ENCODE measurements at regions not wholly inside any gene's neighbourhood (a gene's known extent, or its start where the extent isn't known, plus 50 kb on each side); places are given as distances from the start of the nearest gene placed in this dataset.

DNA sequence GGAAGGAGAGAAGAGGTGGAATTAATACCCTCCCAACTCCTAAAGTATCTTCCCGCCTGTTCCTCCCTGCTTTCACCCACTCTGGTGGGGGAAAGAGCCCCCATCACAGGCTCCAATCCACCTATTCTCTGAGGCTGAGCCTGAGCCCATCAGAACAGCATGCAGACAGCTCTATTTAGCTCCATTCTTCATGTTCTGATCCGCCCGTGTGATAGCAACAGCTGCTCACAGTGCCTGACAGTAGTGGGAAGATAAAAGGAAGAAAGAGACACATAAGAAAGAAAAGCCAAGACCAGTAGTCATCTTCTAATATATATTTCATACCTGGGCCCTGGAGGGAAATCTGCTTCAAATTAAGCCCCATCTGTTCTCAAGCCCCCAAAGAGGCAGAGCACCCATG, 80.3 kb upstream of the AKIP1 start:
- Mint-ChIP-seq H3K4me1 (ENCODE audit: unreplicated experiment) (peaks cover 43% of the 10 kb centered on the region), H3K27me3 (ENCODE audit: unreplicated experiment) (no peaks in the 10 kb centered on the region), H3K36me3 (ENCODE audit: unreplicated experiment) (peaks cover 7% of the 10 kb centered on the region), H3K9me3 (ENCODE audit: unreplicated experiment) (no peaks in the 10 kb centered on the region), H3K27ac (ENCODE audit: unreplicated experiment) (no peak overlapping the region), H3K4me3 (ENCODE audit: unreplicated experiment) (no peak overlapping the region)
- peak; percentile 1 for DNase-seq (ENCODE audit: extremely low spot score, unreplicated experiment)
- TF ChIP-seq, protein P1, sequence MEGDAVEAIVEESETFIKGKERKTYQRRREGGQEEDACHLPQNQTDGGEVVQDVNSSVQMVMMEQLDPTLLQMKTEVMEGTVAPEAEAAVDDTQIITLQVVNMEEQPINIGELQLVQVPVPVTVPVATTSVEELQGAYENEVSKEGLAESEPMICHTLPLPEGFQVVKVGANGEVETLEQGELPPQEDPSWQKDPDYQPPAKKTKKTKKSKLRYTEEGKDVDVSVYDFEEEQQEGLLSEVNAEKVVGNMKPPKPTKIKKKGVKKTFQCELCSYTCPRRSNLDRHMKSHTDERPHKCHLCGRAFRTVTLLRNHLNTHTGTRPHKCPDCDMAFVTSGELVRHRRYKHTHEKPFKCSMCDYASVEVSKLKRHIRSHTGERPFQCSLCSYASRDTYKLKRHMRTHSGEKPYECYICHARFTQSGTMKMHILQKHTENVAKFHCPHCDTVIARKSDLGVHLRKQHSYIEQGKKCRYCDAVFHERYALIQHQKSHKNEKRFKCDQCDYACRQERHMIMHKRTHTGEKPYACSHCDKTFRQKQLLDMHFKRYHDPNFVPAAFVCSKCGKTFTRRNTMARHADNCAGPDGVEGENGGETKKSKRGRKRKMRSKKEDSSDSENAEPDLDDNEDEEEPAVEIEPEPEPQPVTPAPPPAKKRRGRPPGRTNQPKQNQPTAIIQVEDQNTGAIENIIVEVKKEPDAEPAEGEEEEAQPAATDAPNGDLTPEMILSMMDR (IDR thresholded peaks at IDR 0.05): no peak

- TF ChIP-seq, protein P1 (IDR thresholded peaks at IDR 0.05): no peak
- Mint-ChIP-seq H3K27ac (ENCODE audit: unreplicated experiment) (peak overlapping the region; percentile 98), H3K4me3 (ENCODE audit: unreplicated experiment) (no peak overlapping the region), H3K27me3 (ENCODE audit: unreplicated experiment) (no peaks in the 10 kb centered on the region), H3K4me1 (ENCODE audit: unreplicated experiment) (peaks cover 51% of the 10 kb centered on the region), H3K9me3 (ENCODE audit: unreplicated experiment) (no peaks in the 10 kb centered on the region), H3K36me3 (ENCODE audit: unreplicated experiment) (peaks cover 11% of the 10 kb centered on the region)
- DNase-seq (ENCODE audit: extremely low spot score, unreplicated experiment): peak; percentile 53
Observed at GRCh38 chr11:8831861-8832260, 79.1 kb upstream of the AKIP1 start.

GRCh38 chr11:8832571-8833260, 78.3 kb upstream of the AKIP1 start:
- Mint-ChIP-seq H3K9me3 (ENCODE audit: unreplicated experiment) (no peaks in the 10 kb centered on the region), H3K4me1 (ENCODE audit: unreplicated experiment) (peaks cover 56% of the 10 kb centered on the region), H3K27ac (ENCODE audit: unreplicated experiment) (peak overlapping the region; percentile 98), H3K36me3 (ENCODE audit: unreplicated experiment) (peaks cover 16% of the 10 kb centered on the region), H3K4me3 (ENCODE audit: unreplicated experiment) (peak overlapping the region; percentile 55), H3K27me3 (ENCODE audit: unreplicated experiment) (no peaks in the 10 kb centered on the region)
- TF ChIP-seq, protein P1 (IDR thresholded peaks at IDR 0.05): no peak
- peak; percentile 84 for DNase-seq (ENCODE audit: extremely low spot score, unreplicated experiment)

- Mint-ChIP-seq H3K4me3 (ENCODE audit: unreplicated experiment) (no peak overlapping the region), H3K4me1 (ENCODE audit: unreplicated experiment) (peaks cover 67% of the 10 kb centered on the region), H3K36me3 (ENCODE audit: unreplicated experiment) (peaks cover 17% of the 10 kb centered on the region), H3K9me3 (ENCODE audit: unreplicated experiment) (no peaks in the 10 kb centered on the region), H3K27me3 (ENCODE audit: unreplicated experiment) (no peaks in the 10 kb centered on the region), H3K27ac (ENCODE audit: unreplicated experiment) (peak overlapping the region; percentile 78)
- TF ChIP-seq, protein P1 (IDR thresholded peaks at IDR 0.05): no peak
- DNase-seq (ENCODE audit: extremely low spot score, unreplicated experiment): peak; percentile 7
Observed at GRCh38 chr11:8833568-8834315, 77.2 kb upstream of the AKIP1 start.

- H3K27me3 Mint-ChIP-seq (ENCODE audit: unreplicated experiment): no peaks in the 10 kb centered on the region
Observed at GRCh38 chr11:8834379-8834778, 76.6 kb upstream of the AKIP1 start.

More at GRCh38 chr11:8834379-8834778, 76.6 kb upstream of the AKIP1 start:
- Mint-ChIP-seq H3K4me1 (ENCODE audit: unreplicated experiment) (peaks cover 73% of the 10 kb centered on the region), H3K9me3 (ENCODE audit: unreplicated experiment) (no peaks in the 10 kb centered on the region), H3K36me3 (ENCODE audit: unreplicated experiment) (peaks cover 17% of the 10 kb centered on the region), H3K4me3 (ENCODE audit: unreplicated experiment) (no peak overlapping the region), H3K27ac (ENCODE audit: unreplicated experiment) (peak overlapping the region; percentile 78)
- TF ChIP-seq, protein P1 (IDR thresholded peaks at IDR 0.05): no peak
- DNase-seq (ENCODE audit: extremely low spot score, unreplicated experiment): peak; percentile 2

Data from osteocyte (in vitro differentiated cells).